ENCODE measurements at regions not wholly inside any gene's neighbourhood (a gene's known extent, or its start where the extent isn't known, plus 50 kb on each side); places are given as distances from the start of the nearest gene placed in this dataset.

GRCh38 chr16:22668318-22668717, 145.6 kb upstream of the HS3ST2 start:
- BruUV-seq (replicated peaks): no TSS peak

GRCh38 chr16:22670044-22670536, 143.9 kb upstream of the HS3ST2 start:
- no TSS peak for BruUV-seq (replicated peaks)
- no peak overlapping the region for H3K9ac ChIP-seq (replicated peaks; ENCODE audit: extremely low read depth, insufficient read depth, low read length)
- no peak overlapping the region for H3K4me2 ChIP-seq (ENCODE audit: insufficient read depth, low read length)
- no peak overlapping the region for H3K4me3 ChIP-seq (replicated peaks in 1 of 3; ENCODE audit: insufficient read depth in 1 of 3, low read depth in 1 of 3, low read length in 3 of 3)
- POLR2A ChIA-PET: no interaction called here
- CTCF ChIA-PET: no interaction called here
- peaks cover 2 to 6% of the 10 kb centered on the region in 2 experiments for H3K27me3 ChIP-seq (ENCODE audit: control insufficient read depth in 2 of 2, insufficient read depth in 2 of 2, low read length in 2 of 2)
- H3K4me1 ChIP-seq (ENCODE audit: control insufficient read depth, extremely low read depth, insufficient read depth, low read length): no peaks in the 10 kb centered on the region
- no peak overlapping the region for H3K27ac ChIP-seq (ENCODE audit: insufficient read depth, low read depth, low read length)
- H4K20me1 ChIP-seq (replicated peaks; ENCODE audit: control insufficient read depth, extremely low read depth, insufficient read depth, low read length): no peaks in the 10 kb centered on the region
- DNase-seq (ENCODE audit: low read depth, low spot score) (no peak), FAIRE-seq (no peak)
- dilution Hi-C loops (cut with MboI; ENCODE audit: extremely low pct_ligation_motif_present, low sequenced_read_pairs): no loop called here
- intact Hi-C loops (cut with micrococcal nuclease): loop anchor here (10.0 kb wide), 1 partner anchor 345 kb away; no protein-coding TSS in a partner anchor
- H3K79me2 ChIP-seq (ENCODE audit: control insufficient read depth, insufficient read depth, low read length): no peaks in the 10 kb centered on the region
- no peaks in the 10 kb centered on the region for H3K36me3 ChIP-seq (ENCODE audit: control insufficient read depth in 2 of 2, extremely low read depth in 1 of 2, insufficient read depth in 2 of 2, low read length in 2 of 2)
- H3K9me3 ChIP-seq (replicated peaks; ENCODE audit: control insufficient read depth, insufficient read depth, low read length): no peaks in the 10 kb centered on the region
- H3K9me1 ChIP-seq (replicated peaks; ENCODE audit: control insufficient read depth, extremely low read depth, insufficient read depth, low read length): no peaks in the 10 kb centered on the region
- H2AFZ ChIP-seq (ENCODE audit: low read depth, low read length): no peak overlapping the region
- TF ChIP-seq CTCF (IDR thresholded peaks at IDR 0.05; ENCODE audit: extremely low read depth in 1 of 2, insufficient read depth in 1 of 2, low read depth in 1 of 2, low read length in 2 of 2): no peak
- TF ChIP-seq MAX (IDR thresholded peaks at IDR 0.05; ENCODE audit: insufficient read depth, insufficient read length): no peak
- no peak for TF ChIP-seq GATA2 (IDR thresholded peaks at IDR 0.05; ENCODE audit: insufficient read depth, insufficient read length, low read depth, low read length)
- TF ChIP-seq EZH2 (IDR thresholded peaks at IDR 0.05; ENCODE audit: borderline replicate concordance, low read depth, low read length, severe bottlenecking): no peak
- TF ChIP-seq FOS (IDR thresholded peaks at IDR 0.05; ENCODE audit: borderline replicate concordance, insufficient read depth, low read length): no peak
- TF ChIP-seq POLR2A (IDR thresholded peaks at IDR 0.05; ENCODE audit: low read depth, low read length): no peak
- no peak for TF ChIP-seq JUN (IDR thresholded peaks at IDR 0.05; ENCODE audit: borderline replicate concordance, insufficient read depth, insufficient read length, low read depth)
- TF ChIP-seq POLR2AphosphoS5 (IDR thresholded peaks at IDR 0.05; ENCODE audit: insufficient read depth, low read depth, low read length): no peak
- TF ChIP-seq MYC (IDR thresholded peaks at IDR 0.05; ENCODE audit: low read depth, low read length): no peak

More at GRCh38 chr16:22668318-22668717, 145.6 kb upstream of the HS3ST2 start:
- no peaks in the 10 kb centered on the region for H3K9me1 ChIP-seq (replicated peaks; ENCODE audit: control insufficient read depth, extremely low read depth, insufficient read depth, low read length)
- TF ChIP-seq MAX (IDR thresholded peaks at IDR 0.05; ENCODE audit: insufficient read depth, insufficient read length) (no peak), GATA2 (IDR thresholded peaks at IDR 0.05; ENCODE audit: insufficient read depth, insufficient read length, low read depth, low read length) (no peak), EZH2 (IDR thresholded peaks at IDR 0.05; ENCODE audit: borderline replicate concordance, low read depth, low read length, severe bottlenecking) (no peak), POLR2A (IDR thresholded peaks at IDR 0.05; ENCODE audit: low read depth, low read length) (no peak)
- DNase-seq (ENCODE audit: low read depth, low spot score) (no peak), FAIRE-seq (no peak)
- H2AFZ ChIP-seq (ENCODE audit: low read depth, low read length): no peak overlapping the region
- intact Hi-C loops (cut with micrococcal nuclease): no loop called here
- H3K9ac ChIP-seq (replicated peaks; ENCODE audit: extremely low read depth, insufficient read depth, low read length): no peak overlapping the region
- no peak overlapping the region for H3K4me3 ChIP-seq (replicated peaks in 1 of 3; ENCODE audit: insufficient read depth in 1 of 3, low read depth in 1 of 3, low read length in 3 of 3)
- H3K79me2 ChIP-seq (ENCODE audit: control insufficient read depth, insufficient read depth, low read length): no peaks in the 10 kb centered on the region
- H3K4me2 ChIP-seq (ENCODE audit: insufficient read depth, low read length): no peak overlapping the region
- CTCF ChIA-PET: interaction anchor here (1.1 kb wide), 1 partner anchor 7 kb away, joined by 5 read pairs; no protein-coding TSS in a partner anchor
- POLR2A ChIA-PET: no interaction called here
- dilution Hi-C loops (cut with MboI; ENCODE audit: extremely low pct_ligation_motif_present, low sequenced_read_pairs): no loop called here
- no peaks in the 10 kb centered on the region for H3K9me3 ChIP-seq (replicated peaks; ENCODE audit: control insufficient read depth, insufficient read depth, low read length)
- H3K36me3 ChIP-seq (ENCODE audit: control insufficient read depth in 2 of 2, extremely low read depth in 1 of 2, insufficient read depth in 2 of 2, low read length in 2 of 2): no peaks in the 10 kb centered on the region
- H3K27me3 ChIP-seq (ENCODE audit: control insufficient read depth in 2 of 2, insufficient read depth in 2 of 2, low read length in 2 of 2): peaks cover 0 to 6% of the 10 kb centered on the region in 2 experiments
- no peak overlapping the region for H3K27ac ChIP-seq (ENCODE audit: insufficient read depth, low read depth, low read length)
- H4K20me1 ChIP-seq (replicated peaks; ENCODE audit: control insufficient read depth, extremely low read depth, insufficient read depth, low read length): no peaks in the 10 kb centered on the region
- no peaks in the 10 kb centered on the region for H3K4me1 ChIP-seq (ENCODE audit: control insufficient read depth, extremely low read depth, insufficient read depth, low read length)

All from endothelial cell of umbilical vein (primary cell).